Brain microvascular endothelial cell (primary cell): ENCODE measurements at regions not wholly inside any gene's neighbourhood (a gene's known extent, or its start where the extent isn't known, plus 50 kb on each side); places are given as distances from the start of the nearest gene placed in this dataset.
"Not testable (repeated sequence)": the region's sequence is repeated elsewhere in the genome, so short reads cannot be mapped to it uniquely, and the experiment has no call there.

Experiments used
- DNase-seq: peaks from one replicate; pipeline ENCODE4 v3.0.0-alpha.2; 2020
- H3K27ac ChIP-seq: fragments of 250-450 bp; sonication (Bioruptor Pico); 2 replicates; pipeline ENCODE4 v1.5.1; 2020; ENCODE audit warnings: mild to moderate bottlenecking, moderate library complexity
- H3K27me3 ChIP-seq: fragments of 250-450 bp; sonication (Bioruptor Pico); replicated peaks from 2 replicates; pipeline ENCODE4 v1.5.1; 2020; ENCODE audit warnings: mild to moderate bottlenecking
- H3K36me3 ChIP-seq: fragments of 250-450 bp; sonication (Bioruptor Pico); replicated peaks from 2 replicates; pipeline ENCODE4 v1.5.1; 2020; ENCODE audit warnings: mild to moderate bottlenecking
- H3K4me3 ChIP-seq: 2 replicates; pipeline ENCODE4 v1.5.1; 2011; ENCODE audit warnings: low read depth, mild to moderate bottlenecking, control low read depth, low read length, moderate library complexity
- CTCF ChIP-seq: IDR thresholded peaks from 2 replicates; pipeline ENCODE4 v1.5.1; 2011; ENCODE audit warnings: low read depth, mild to moderate bottlenecking, moderate library complexity, low read length, control low read depth, inconsistent platforms; ENCODE audit errors: missing control alignments
- in situ Hi-C: cut with HindIII; loops from 2 replicates; pipeline ENCODE4 v1.10.0; 2017; ENCODE audit warnings: low sequenced_read_pairs, low pct_ligation_motif_present

- in situ Hi-C loops, result no loop called here
- H3K27ac ChIP-seq, result no peak overlapping the region
- no peak overlapping the region for H3K4me3 ChIP-seq
- no peaks in the 10 kb centered on the region for H3K27me3 ChIP-seq
- no peak for DNase-seq
- no peak for TF ChIP-seq CTCF
- H3K36me3 ChIP-seq, result no peaks in the 10 kb centered on the region
Observed at GRCh38 chr9:29432191-29432590, 1858.9 kb upstream of the C9orf72 start.

GRCh38 chr9:29432656-29433055 lies 1859.4 kb upstream of the C9orf72 start:
- in situ Hi-C loops, H3K27me3 ChIP-seq, H3K36me3 ChIP-seq, H3K4me3 ChIP-seq, DNase-seq, H3K27ac ChIP-seq: not testable (repeated sequence)

DNA sequence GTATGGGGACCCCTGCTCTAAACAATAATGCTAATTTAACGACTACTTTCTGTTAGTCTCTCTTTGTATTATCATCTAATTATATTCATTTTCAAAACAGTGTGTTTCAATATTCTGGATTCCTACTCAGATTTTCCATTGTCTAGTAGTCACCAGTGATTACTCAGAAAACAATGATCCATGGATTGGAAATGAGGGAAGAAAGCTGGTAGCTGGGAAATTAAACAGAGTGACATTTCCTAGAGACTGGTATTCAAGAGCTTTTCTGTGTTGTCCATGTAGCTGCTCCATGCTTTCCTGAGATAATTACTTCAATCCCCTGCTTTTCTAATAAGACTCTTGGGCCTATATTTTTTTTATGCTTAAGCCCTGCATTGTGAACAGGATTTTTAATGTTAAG lies 1862.1 kb upstream of the C9orf72 start:
- no peak for DNase-seq
- TF ChIP-seq CTCF, result no peak
- no peak overlapping the region for H3K27ac ChIP-seq
- H3K27me3 ChIP-seq, result no peaks in the 10 kb centered on the region
- no peak overlapping the region for H3K4me3 ChIP-seq
- in situ Hi-C loops, result no loop called here
- no peaks in the 10 kb centered on the region for H3K36me3 ChIP-seq

- no peaks in the 10 kb centered on the region for H3K36me3 ChIP-seq
- no peak overlapping the region for H3K27ac ChIP-seq
- in situ Hi-C loops, result no loop called here
- TF ChIP-seq CTCF, result no peak
- DNase-seq, result no peak
- H3K27me3 ChIP-seq, result no peaks in the 10 kb centered on the region
- H3K4me3 ChIP-seq, result no peak overlapping the region
Observed at GRCh38 chr9:29437526-29437925, 1864.2 kb upstream of the C9orf72 start.

DNA sequence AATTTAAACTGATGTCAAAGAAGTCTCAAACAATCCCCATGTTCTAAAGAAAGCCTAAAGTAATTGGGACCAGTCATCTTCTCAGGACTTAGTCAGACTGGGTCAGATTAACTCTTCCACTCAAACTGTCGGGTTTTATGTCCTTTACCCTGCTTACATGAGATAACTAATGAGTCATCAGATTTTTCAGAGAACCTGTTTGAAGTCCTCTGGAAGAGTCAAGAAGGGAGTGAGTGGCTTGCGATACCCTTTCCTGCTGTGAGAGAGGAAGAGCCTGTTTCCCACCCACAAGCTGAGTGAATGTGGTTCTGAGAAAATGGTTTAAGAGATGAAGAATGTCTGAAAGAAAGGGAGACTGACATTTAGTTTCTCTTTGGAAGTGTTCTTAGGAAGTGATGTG lies 1866.7 kb upstream of the C9orf72 start:
- DNase-seq, result no peak
- Histone ChIP-seq H3K36me3 (no peaks in the 10 kb centered on the region), H3K27ac (no peak overlapping the region), H3K4me3 (no peak overlapping the region), H3K27me3 (no peaks in the 10 kb centered on the region)
- in situ Hi-C loops, result no loop called here
- TF ChIP-seq CTCF, result no peak

GRCh38 chr9:29440449-29440848 lies 1867.2 kb upstream of the C9orf72 start:
- in situ Hi-C loops, result no loop called here
- TF ChIP-seq CTCF, result no peak
- DNase-seq, result no peak
- H3K27me3 ChIP-seq, result no peaks in the 10 kb centered on the region
- no peaks in the 10 kb centered on the region for H3K36me3 ChIP-seq
- no peak overlapping the region for H3K27ac ChIP-seq
- no peak overlapping the region for H3K4me3 ChIP-seq
